Tibial nerve (tissue), 4 donors: ENCODE measurements at regions not wholly inside any gene's neighbourhood (a gene's known extent, or its start where the extent isn't known, plus 50 kb on each side); places are given as distances from the start of the nearest gene placed in this dataset.

Experiments used
- DNase-seq, 2 donors: peaks; one replicate each; pipeline ENCODE4 v3.0.0-alpha.2; 2019; ENCODE audit warnings: low spot score in 2 of 2
- H3K27ac ChIP-seq, 4 donors: fragments of 200-600 bp; sonication (generic) in 3 of 4; one replicate each; pipeline ENCODE4 v1.5.1; 2017 to 2019; ENCODE audit warnings: mild to moderate bottlenecking in 1 of 4
- H3K27me3 ChIP-seq, 2 donors: fragments of 200-600 bp; sonication (generic) in 1 of 2; one replicate each; pipeline versions ENCODE4 v1.5.1 to v1.6.0; 2017 to 2019
- H3K36me3 ChIP-seq, 3 donors: fragments of 200-600 bp; sonication (generic); one replicate each; pipeline ENCODE4 v1.5.1; 2018 to 2019
- H3K4me1 ChIP-seq, 4 donors: fragments of 200-600 bp; sonication (generic) in 3 of 4; one replicate each; pipeline ENCODE4 v1.5.1; 2017 to 2019
- H3K4me3 ChIP-seq, 4 donors: fragments of 200-600 bp; sonication (generic) in 3 of 4; one replicate each; pipeline ENCODE4 v1.5.1; 2017 to 2019; ENCODE audit warnings: mild to moderate bottlenecking in 1 of 4, moderate library complexity in 1 of 4
- H3K9me3 ChIP-seq, 4 donors: fragments of 200-600 bp; sonication (generic) in 3 of 4; one replicate each; pipeline ENCODE4 v1.5.1; 2017 to 2019
- EP300 ChIP-seq, 2 donors: sonication (generic); formaldehyde crosslinking; IDR thresholded peaks; one replicate each; pipeline ENCODE4 v1.6.1; 2017; ENCODE audit warnings: antibody characterized with exemption in 2 of 2, mild to moderate bottlenecking in 1 of 2
- POLR2A ChIP-seq, 2 donors: fragments of 450-650 bp; IDR thresholded peaks; one replicate each; pipeline ENCODE4 v1.6.1; 2017; ENCODE audit warnings: antibody characterized with exemption in 2 of 2, mild to moderate bottlenecking in 2 of 2, moderate library complexity in 2 of 2
- WGBS, 2 donors: methylation state at CpG; one replicate each; pipeline ENCODE4 v1.1.5; 2018; 5-methylcytosine and 5-hydroxymethylcytosine counted together
- TF ChIP-seq, protein P1 (sequence below), 5 experiments: fragments of 200-600 bp in 3 of 5; fragments of 450-650 bp in 2 of 5; sonication (generic) in 3 of 5; IDR thresholded peaks; one replicate each; pipeline ENCODE4 v1.5.1; 2016 to 2019; ENCODE audit warnings: antibody characterized with exemption in 5 of 5, mild to moderate bottlenecking in 3 of 5, moderate library complexity in 2 of 5

GRCh38 chrY:12253756-12254155 lies 447.3 kb upstream of the USP9Y start:
- TF ChIP-seq, protein P1, sequence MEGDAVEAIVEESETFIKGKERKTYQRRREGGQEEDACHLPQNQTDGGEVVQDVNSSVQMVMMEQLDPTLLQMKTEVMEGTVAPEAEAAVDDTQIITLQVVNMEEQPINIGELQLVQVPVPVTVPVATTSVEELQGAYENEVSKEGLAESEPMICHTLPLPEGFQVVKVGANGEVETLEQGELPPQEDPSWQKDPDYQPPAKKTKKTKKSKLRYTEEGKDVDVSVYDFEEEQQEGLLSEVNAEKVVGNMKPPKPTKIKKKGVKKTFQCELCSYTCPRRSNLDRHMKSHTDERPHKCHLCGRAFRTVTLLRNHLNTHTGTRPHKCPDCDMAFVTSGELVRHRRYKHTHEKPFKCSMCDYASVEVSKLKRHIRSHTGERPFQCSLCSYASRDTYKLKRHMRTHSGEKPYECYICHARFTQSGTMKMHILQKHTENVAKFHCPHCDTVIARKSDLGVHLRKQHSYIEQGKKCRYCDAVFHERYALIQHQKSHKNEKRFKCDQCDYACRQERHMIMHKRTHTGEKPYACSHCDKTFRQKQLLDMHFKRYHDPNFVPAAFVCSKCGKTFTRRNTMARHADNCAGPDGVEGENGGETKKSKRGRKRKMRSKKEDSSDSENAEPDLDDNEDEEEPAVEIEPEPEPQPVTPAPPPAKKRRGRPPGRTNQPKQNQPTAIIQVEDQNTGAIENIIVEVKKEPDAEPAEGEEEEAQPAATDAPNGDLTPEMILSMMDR (IDR thresholded peaks at IDR 0.05): no peak
- TF ChIP-seq EP300 (IDR thresholded peaks at IDR 0.05) (no peak), POLR2A (IDR thresholded peaks at IDR 0.05) (no peak)
- no peaks in the 10 kb centered on the region for H3K9me3 ChIP-seq

GRCh38 chrY:12271162-12271561 lies 429.9 kb upstream of the USP9Y start:
- Histone ChIP-seq H3K36me3 (no peaks in the 10 kb centered on the region), H3K9me3 (no peaks in the 10 kb centered on the region), H3K27me3 (no peaks in the 10 kb centered on the region), H3K27ac (no peak overlapping the region), H3K4me1 (no peaks in the 10 kb centered on the region), H3K4me3 (no peak overlapping the region)
- TF ChIP-seq EP300 (IDR thresholded peaks at IDR 0.05): no peak
- TF ChIP-seq, protein P1 (IDR thresholded peaks at IDR 0.05): no peak
- TF ChIP-seq POLR2A (IDR thresholded peaks at IDR 0.05): no peak
- 76% methylated on average over 4 of the region's 4 CpGs; no CpG with 5 or more reads in 1 of the 2 donors for WGBS, 2 donors
- no peak for DNase-seq

More at GRCh38 chrY:12253756-12254155, 447.3 kb upstream of the USP9Y start:
- no peaks in the 10 kb centered on the region for H3K4me1 ChIP-seq
- no peaks in the 10 kb centered on the region for H3K27me3 ChIP-seq
- no peak overlapping the region for H3K4me3 ChIP-seq
- H3K27ac ChIP-seq: no peak overlapping the region
- DNase-seq: no peak
- no peaks in the 10 kb centered on the region for H3K36me3 ChIP-seq
- WGBS, 2 donors: 85% methylated on average over 10 of the region's 11 CpGs; no CpG with 5 or more reads in 1 of the 2 donors

- WGBS, 2 donors: 73% methylated on average over 4 of the region's 5 CpGs; no CpG with 5 or more reads in 1 of the 2 donors
- H3K4me3 ChIP-seq: no peak overlapping the region
- H3K9me3 ChIP-seq: no peaks in the 10 kb centered on the region
- TF ChIP-seq EP300 (IDR thresholded peaks at IDR 0.05) (no peak), POLR2A (IDR thresholded peaks at IDR 0.05) (no peak)
- TF ChIP-seq, protein P1 (IDR thresholded peaks at IDR 0.05): no peak
- H3K27me3 ChIP-seq: no peaks in the 10 kb centered on the region
- H3K4me1 ChIP-seq: no peaks in the 10 kb centered on the region
- no peak for DNase-seq
- no peaks in the 10 kb centered on the region for H3K36me3 ChIP-seq
- H3K27ac ChIP-seq: no peak overlapping the region
Observed at GRCh38 chrY:12285608-12286007, 415.4 kb upstream of the USP9Y start.

GRCh38 chrY:12288919-12289318 lies 412.1 kb upstream of the USP9Y start:
- WGBS, 2 donors: 35% methylated on average over 3 of the region's 3 CpGs; no CpG with 5 or more reads in 1 of the 2 donors

GRCh38 chrY:12289415-12289814 lies 411.6 kb upstream of the USP9Y start:
- no peak overlapping the region for H3K4me3 ChIP-seq
- H3K9me3 ChIP-seq: no peaks in the 10 kb centered on the region
- WGBS, 2 donors: 79% methylated on average over 1 of the region's 1 CpG; no CpG with 5 or more reads in 1 of the 2 donors

More at GRCh38 chrY:12288919-12289318, 412.1 kb upstream of the USP9Y start:
- H3K27me3 ChIP-seq: no peaks in the 10 kb centered on the region
- no peak overlapping the region for H3K4me3 ChIP-seq
- H3K27ac ChIP-seq: no peak overlapping the region
- TF ChIP-seq, protein P1 (IDR thresholded peaks at IDR 0.05): no peak
- TF ChIP-seq POLR2A (IDR thresholded peaks at IDR 0.05) (no peak), EP300 (IDR thresholded peaks at IDR 0.05) (no peak)
- no peaks in the 10 kb centered on the region for H3K4me1 ChIP-seq
- no peak for DNase-seq
- H3K36me3 ChIP-seq: no peaks in the 10 kb centered on the region
- H3K9me3 ChIP-seq: no peaks in the 10 kb centered on the region

More at GRCh38 chrY:12289415-12289814, 411.6 kb upstream of the USP9Y start:
- no peaks in the 10 kb centered on the region for H3K27me3 ChIP-seq
- no peak overlapping the region for H3K27ac ChIP-seq
- TF ChIP-seq POLR2A (IDR thresholded peaks at IDR 0.05) (no peak), EP300 (IDR thresholded peaks at IDR 0.05) (no peak)
- TF ChIP-seq, protein P1 (IDR thresholded peaks at IDR 0.05): no peak
- no peaks in the 10 kb centered on the region for H3K36me3 ChIP-seq
- DNase-seq: no peak
- H3K4me1 ChIP-seq: no peaks in the 10 kb centered on the region
